Femur (tissue), 1 donor: ENCODE measurements at regions not wholly inside any gene's neighbourhood (a gene's known extent, or its start where the extent isn't known, plus 50 kb on each side); places are given as distances from the start of the nearest gene placed in this dataset.
"Not testable (repeated sequence)": the region's sequence is repeated elsewhere in the genome, so short reads cannot be mapped to it uniquely, and the experiment has no call there.

ENCODE experiments used
- DNase-seq: peaks from one replicate; pipeline ENCODE4 v3.0.0-alpha.2; 2017

DNA sequence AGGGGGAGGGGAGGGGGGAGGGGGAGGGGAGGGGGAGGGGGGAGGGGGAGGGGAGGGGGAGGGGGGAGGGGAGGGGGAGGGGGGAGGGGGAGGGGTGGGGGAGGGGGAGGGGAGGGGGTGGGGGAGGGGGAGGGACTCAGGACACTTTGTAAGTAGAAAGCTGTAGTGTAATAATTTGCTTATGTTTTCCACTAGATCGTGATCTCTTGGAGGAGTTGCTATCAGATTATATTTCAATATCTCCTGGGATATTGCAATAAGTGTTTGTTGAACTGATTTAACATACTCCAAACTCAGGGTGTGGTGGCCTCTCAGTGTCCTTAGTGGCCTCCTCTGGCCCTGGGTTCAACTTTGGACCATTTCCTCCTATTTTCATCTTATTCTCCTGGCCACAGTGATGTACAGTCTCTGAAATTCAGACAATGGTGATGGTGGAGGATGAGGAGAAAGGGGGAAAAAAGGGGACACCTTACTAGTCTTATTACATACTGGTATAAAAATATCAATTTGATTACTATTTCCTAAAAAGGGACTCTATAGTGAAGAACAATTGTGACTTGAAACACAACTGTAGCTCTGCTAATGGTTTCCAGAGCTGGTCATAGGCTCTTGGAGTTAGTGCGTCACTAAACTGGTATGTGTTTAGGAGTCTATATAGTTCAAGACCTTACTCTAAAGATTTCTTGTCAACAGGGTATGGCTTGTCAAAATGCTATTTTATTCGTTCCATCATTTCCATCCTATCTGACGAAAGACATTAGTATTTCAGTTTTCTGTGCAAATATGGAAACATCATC is 89.6 kb downstream of the DDX1 start:
- no peak for DNase-seq

DNA sequence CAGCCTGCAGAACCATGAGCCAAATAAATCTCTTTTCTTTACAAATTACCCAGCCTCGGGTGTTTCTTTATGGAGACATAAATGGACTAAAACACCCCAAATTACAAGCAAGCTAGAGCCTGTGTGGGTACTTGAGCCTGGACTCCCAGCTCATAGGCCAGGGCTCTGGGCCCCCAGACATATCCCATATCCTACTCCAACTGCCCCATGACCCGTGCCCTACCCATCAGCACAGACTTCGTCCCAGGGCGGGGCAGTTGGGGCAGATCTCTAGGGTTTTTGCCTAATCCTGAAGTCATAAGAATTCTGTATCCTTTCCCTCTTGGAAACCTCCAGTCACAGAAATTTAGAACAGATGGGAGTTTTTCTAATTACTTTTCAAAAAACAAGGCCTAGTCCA is 90.7 kb downstream of the DDX1 start:
- DNase-seq, result no peak

DNA sequence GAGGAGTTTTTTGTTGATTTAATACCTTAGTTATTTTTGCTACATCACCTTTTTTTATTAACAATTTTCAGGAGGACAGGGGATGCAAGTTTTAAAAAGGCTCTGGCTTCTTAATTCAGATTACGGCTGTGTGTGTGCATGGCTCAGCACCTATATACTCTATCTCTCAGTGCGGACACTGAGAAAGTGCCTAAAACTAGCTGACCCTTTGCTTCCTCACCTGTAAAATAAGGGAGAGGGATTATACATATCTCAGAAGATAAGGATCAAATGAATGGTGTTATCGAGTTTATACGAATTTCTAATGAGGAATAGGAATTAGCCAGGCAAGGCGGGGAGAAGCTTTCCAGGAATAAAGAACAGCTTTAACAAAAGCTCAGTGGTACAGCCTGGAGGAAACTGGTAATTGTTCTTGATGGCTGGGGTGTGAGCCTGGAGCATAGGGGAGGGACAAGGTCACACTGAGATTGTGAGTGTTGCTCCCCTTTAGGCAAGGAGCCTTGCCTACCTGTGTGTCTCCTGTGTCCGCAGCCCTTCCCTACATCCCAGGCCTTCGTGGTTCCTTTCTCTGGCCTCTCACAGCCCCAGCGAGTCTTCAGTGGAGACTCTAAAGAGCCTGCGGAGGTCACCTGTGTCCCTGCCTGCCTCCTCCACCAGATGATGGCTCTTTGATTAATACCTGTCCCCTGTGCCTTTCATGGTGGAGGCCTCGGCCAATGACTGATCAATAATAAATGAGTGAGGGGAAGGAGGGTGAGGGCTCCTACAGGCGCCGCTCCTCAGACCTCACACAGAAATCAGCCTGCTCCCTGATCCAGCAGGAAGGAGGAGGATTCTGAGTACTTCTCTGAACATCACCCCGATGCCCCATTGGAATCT is 92.7 kb downstream of the DDX1 start:
- DNase-seq, result no peak

DNA sequence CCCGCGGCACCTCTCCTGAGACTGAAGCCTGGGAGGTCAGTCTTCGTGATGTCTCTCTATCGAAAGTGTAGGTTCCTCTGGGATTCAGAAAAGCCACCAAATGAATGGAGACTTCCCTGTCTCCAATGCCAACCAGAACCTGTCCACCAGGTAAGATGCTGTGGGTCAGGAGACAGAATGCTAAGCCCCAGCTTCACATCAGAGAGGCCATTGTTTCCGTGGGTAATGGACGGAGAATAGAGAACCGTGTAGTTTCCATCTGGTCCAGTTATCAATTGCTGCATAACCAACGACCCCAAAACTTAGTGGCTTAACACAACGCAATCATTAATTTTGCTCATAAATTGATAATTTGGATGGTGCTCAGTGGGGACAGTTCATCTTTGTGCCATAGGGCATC is 93.5 kb downstream of the DDX1 start:
- DNase-seq, result no peak

DNA sequence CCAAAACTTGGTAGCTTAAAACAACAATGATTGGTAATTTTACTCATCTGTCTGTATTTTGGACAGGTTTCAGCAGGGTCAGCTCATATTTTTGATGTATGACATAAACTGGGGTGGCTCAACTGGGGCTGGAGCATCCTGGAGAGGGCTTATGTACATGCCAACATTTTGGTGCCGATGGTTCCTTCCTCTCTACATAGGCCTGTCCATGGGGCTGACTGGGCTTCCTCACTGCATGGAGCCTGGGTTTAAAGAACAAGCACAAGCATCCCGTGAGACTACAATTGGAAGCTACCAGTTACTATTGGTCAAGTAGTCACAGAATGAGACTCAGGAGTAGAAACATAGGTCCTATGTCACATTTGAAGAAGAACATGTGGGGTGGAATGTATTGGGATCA is 95.0 kb downstream of the DDX1 start:
- DNase-seq, result no peak

DNA sequence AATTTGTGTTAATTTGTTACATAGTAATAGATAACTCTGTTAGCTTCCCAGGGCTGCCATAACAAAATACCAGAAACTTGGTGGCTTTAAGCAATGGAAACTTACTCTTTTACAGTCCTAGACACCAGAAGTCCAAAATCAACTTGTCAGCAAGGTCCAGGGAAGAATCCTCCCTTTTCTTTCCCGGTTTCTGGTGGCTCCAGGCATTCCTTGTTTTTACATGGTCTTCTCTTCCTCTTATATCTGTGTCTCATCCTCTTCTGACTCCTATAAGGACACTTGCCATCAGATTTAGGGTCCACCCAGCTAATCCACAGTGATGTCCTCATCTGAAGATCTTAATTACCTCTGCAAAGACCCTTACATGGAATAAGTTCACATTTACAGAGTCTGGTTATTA is 95.6 kb downstream of the DDX1 start:
- no peak for DNase-seq

DNA sequence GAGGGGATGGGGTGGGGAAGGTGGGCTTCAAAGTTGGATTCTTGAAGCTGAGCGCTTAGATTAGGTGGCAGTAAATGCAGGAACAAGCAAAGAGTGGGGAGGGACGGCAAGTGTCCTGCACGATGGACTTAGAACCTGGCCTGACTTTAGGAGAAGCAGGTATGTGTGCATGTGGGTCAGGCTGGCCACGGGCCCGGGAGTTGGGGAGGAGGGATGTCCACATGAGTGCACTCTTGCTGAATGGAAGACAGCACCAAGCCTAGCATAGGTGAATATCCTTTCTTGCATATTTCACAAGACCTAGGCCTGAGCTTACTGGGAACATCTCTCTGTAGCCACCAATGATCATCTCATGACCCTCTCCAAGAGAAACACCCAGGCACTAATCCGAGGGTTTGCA is 96.1 kb downstream of the DDX1 start:
- no peak for DNase-seq

DNA sequence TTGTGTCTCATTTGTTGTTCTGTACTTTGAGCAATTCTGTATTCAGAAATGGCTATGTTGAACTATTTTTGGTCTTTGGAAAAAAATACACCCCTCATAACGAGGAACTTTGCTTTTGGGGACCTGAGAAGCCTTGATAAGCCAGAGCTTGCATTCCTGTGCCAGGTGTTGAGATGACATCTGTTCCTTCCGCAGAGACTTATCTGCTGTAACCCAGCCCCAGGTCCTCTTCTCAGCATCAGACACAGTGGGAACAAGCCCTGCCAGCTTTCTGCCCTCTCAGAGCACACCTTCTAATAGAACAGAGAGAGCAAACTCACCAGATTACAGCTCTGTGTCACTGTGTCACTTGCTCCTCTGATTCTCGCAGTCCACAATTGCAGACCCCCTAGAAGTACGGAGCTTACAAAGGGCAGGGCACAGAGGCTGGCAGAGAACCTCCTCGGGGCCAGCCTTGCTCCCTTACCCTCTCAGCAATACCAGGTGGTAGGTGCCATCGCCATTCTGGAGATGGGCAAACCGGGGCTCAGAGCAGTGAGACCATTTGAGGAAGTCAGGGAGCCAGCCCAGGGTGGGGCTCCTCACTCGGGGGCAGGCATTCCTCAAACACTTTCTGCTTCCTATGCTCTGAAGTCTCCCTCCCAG is 97.4 kb downstream of the DDX1 start:
- DNase-seq, result no peak

DNA sequence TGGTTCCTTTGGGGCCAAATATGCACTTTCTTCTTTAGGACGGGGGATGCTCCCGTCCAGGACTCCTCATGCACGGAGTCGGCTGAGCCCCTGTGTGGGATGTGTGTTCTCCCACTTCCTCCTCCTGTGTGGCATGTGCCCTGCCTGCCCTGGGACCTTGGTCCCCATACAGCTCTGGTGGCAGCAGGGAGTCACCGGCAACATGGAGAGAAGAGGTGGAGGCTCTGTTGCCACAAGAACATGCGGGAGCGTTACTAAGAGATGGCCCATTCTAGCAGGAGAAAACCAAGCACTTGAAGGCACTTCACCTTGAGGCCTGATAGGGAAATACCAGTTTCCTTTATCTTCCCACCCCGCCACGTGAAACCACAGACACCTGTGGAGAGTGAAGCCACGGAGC is 98.0 kb downstream of the DDX1 start:
- no peak for DNase-seq

DNA sequence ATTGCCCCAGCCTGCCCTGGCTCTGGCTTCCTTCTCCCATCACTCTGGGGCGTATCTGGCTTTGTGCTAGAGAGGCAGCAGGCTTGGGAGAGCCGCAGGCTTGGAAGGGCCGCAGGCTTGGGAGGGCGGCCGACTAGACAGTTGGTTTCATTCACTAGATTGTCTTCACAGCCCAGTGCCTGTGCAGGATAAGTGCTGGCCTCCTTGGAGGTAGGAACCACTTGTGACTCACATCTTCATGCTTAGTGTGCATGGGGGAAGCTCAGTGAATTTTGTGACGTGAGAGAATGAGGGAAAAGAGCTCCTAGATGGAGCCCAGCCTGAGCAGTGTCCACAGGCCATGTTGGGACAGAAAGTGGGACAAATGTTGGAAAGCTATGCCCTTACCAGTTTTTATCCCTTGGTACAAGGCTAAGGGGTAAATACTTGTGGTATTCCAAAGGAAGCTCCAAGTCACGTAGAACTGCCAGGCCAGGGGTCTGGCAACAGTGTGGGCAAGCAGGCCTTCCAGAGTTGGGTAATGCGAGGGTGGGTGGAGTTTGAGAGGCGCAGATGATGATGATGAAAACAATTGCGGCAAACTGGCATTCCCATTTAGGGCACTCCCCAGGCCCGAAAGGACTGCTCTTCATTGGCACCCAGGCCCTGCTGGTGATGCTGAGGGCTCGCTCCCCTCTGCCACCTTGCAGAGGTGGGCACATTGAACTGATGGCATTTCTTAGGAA is 100.1 kb downstream of the DDX1 start:
- DNase-seq, result no peak

DNA sequence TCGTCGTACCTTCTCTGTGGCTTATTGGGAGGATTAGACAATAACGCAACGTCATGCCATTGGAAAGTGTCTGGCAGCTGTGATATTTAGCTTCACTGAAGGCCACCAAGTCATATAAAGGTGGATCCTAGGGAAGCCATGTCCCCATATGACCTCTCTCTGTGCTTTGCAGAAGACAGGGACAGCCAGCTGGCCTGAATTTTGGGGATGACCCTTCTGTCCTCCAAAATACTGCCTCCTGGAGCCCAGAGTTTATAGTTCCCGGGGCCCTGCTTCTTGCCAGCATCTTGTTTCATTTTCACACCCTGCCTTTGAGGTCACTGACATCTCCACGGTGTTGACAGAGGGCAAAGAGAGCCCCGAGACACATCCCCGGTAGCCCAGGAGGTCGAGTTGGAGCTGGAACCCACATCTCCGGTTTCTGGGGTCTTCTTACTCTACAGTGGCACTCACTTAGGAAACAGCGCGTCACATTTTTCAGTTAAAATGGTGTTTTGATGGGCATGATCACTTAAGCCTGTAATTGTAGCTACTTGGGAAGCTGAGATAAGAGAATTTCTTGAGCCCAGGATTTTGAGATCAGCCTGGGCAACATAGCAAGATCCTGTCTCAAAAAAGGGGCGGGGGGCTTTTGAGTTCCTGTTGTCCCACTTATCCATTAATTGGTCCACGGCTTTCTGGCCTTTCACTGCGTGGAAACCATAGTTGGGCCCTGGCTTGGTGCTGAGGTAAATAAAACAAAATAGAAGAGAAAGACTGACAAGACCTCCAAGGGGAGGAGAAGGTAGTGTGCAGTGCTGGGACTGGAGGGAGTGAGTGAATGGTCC is 101.1 kb downstream of the DDX1 start:
- DNase-seq, result no peak

DNA sequence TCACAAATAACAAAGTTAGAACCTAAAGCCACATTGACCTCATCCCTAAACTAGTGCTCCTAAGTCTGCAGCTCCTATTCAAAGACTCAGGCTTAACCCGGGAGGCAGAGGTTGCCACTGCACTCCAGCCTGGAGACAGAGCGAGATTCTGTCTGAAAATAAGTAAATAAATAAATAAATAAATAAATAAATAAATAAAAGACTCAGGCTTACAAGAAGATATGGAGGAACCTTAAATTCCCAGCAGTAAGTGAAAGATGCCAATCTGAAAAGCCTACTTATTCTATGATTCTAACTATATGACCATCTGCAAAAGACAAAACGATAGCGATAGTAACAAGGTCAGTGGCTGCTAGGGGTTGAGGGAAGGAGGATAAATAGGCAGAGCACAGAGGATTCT is 101.7 kb downstream of the DDX1 start:
- no peak for DNase-seq

DNA sequence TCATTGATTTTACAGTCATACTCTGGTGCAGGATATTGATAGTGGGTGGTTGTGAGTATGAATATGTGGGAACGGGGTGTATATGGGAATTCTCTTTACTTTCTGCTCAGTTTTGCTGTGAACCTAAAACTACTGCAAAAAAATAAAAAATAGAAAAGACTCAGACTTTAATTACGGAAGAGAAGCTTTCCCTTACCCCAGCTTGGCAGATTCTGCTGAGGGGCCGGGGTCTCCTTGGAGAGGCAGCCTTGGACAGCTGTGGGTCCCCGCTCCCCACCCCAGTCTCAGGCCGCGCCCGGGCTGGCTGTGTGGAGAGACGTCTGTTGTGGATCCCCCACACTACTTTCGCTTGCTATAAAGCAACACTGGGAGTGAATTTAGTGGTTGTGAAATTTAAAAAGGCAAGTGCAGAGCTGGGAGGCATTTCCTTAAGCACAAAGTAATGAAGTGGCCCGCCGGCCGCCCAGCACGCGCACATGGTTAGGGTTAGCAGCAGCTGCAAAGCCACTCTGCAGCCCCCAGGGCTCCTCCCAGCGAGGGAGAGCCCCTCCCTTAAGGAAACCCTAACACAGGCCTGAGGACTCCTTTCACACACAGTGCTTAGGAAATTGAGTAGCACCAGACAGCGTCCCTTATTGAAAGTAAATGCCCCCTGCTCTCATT is 102.4 kb downstream of the DDX1 start:
- no peak for DNase-seq

DNA sequence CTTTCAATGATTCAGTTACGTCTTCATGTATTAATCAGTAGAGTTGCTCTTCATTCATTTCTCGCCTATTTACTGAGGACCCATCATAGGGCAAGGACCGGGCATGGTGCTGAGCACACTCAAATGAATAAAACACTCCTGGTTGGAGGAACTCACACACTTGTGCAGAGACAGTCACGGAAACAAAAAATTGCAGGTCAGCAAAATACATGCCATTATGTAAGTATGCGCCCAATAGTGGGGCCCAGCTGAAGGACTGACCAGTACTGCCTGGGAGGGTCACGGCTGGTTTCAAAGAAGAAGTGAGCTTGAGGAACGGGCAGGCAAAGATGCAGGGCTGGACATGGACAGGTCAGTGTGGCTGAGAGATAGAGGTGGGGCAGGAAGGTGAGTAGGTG is 102.9 kb downstream of the DDX1 start:
- no peak for DNase-seq

DNA sequence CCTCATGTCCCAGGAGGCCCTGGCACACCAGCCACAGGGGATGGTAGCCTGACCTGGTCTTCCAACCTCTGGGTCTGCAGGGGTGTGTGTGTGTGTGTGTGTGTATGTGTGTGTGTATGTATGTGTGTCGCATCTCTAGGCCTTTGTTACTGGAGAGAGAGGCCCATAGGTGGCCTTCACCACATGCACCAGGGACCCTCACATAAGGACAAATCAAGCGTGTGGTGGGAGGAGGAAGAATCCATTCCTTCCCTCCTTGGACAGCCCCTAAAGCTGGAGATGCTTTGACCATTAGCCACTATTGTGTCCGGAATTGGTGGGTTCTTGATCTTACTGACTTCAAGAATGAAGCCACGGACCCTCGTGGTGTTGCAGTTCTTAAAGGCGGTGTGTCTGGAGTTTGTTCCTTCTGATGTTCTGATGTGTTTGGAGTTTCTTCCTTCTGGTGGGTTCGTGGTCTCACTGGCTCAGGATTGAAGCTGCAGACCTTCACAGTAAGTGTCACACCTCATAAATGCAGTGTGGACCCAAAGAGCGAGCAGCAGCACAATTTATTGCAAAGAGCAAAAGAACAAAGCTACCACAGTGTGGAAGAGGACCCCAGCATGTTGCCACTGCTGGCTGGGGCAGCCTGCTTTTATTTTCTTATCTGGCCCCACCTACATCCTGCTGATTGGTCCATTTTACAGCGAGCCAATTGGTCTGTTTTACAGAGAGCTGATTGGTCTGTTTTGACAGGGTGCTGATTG is 104.1 kb downstream of the DDX1 start:
- DNase-seq, result no peak

DNA sequence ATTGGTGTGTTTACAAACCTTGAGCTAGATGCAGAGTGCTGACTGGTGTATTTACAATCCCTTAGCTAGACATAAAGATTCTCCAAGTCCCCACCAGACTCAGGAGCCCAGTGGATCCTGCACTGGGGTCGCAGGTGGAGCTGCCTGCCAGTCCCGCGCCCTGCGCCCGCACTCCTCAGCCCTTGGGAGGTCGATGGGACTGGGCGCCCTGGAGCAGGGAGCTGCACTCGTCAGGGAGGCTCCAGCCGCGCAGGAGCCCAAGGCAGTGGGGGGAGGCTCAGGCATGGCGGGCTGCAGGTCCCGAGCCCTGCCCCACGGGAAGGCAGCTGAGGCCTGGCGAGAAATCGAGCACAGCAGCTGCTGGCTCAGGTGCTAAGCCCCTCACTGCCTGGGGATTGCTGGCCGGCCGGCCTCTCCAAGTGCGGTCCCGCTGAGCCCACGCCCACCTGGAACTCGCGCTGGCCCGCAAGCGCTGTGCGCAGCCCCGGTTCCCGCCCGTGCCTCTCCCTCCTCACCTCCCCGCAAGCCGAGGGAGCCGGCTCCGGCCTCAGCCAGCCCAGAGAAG is 105.0 kb downstream of the DDX1 start:
- not testable (repeated sequence) for DNase-seq

DNA sequence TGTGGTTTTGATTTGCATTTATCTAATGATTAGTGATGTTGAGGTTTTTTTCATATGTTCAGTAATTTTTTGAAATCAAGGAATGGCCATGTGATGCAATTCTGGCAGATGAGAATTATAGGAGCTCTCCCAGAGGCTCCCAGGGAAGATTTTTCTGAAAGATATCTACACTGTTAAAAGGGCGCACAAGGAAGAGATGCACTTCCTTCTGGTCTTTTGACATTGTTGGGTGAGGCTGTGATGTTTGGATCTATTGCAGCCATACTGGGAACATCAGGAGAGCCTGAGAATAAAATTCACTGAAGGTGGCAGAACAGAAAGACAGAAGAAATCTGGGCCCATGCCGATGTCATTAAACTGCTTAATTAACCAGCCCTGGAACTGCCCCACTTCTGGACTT is 108.5 kb downstream of the DDX1 start:
- DNase-seq, result no peak

DNA sequence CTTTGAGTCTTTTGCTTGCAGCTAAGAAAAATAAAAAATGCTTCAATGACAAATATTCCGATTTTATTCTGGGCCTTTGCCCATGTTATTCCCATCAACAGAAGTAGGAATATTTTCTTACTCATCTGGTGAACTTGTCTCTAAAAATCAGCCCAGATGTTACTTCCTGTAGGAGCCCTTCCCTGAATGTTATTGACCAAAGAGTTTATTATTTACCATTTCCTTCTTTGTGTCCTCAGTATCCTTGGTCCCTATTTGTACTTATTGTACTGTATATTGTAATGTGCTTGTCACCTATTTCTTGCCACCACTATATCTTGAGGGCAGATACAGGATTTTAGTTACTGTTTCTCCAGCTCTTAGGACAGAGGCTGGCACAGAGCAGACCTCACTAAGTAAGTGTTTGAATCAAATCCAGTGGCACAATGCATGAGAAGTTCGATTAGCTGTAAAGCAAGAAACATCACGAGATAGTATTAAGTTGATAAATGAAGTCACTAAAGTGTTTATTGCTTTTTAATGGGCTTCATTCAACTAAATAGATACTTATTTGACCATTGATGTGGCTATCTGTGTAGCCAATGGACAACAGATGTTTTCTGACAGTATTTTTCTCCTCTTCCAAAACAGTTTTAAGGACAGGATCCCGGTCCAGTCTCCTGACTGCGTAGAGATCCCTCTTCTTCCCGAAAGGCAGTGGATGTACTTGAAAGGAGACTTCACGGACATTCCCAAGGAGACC is 109.1 kb downstream of the DDX1 start:
- no peak for DNase-seq

DNA sequence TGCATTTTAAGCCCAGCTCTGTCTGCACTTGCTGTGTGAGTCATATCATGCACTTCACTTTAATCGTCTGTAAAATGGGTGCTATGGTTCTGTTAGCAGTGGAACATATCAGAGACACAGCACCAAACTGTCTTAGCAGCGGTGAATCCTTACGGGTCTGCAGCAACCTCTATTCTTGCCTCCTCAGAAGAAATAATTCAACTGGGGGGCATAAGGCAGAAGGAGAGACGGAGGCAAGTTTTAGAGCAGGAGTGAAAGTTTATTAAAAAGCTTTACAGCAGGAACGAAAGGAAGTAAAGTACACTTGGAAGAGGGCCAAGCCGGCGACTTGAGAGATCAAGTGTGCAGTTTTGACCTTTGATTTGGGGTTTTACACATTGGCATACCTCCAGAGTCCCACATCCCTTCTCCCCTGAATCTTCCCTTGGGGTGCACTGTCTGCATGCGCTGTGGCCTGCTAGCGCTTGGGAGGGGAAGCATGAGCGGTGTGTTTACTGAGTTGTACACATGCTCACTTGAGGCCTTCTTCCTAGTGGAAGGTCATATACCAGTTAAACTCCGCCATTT is 109.8 kb downstream of the DDX1 start:
- no peak for DNase-seq
